IPS-20b (cell line): ENCODE measurements at regions not wholly inside any gene's neighbourhood (a gene's known extent, or its start where the extent isn't known, plus 50 kb on each side); places are given as distances from the start of the nearest gene placed in this dataset.

Experiments
- H3K27ac ChIP-seq: one replicate; pipeline ENCODE4 v1.5.1; 2013; ENCODE audit warnings: low read length
- H3K27me3 ChIP-seq: 2 replicates; pipeline ENCODE4 v1.6.1; 2013; ENCODE audit warnings: mild to moderate bottlenecking, low read length, inconsistent platforms; ENCODE audit not compliant: insufficient read depth
- H3K36me3 ChIP-seq: 2 replicates; pipeline ENCODE4 v1.6.1; 2013; ENCODE audit warnings: low read depth, mild to moderate bottlenecking, inconsistent platforms, low read length, moderate library complexity; ENCODE audit not compliant: insufficient read depth
- H3K4me1 ChIP-seq: 2 replicates; pipeline ENCODE4 v1.6.1; 2013; ENCODE audit warnings: mild to moderate bottlenecking, control low read depth, inconsistent platforms, low read length, moderate library complexity; ENCODE audit not compliant: insufficient read depth
- H3K4me3 ChIP-seq: 2 replicates; pipeline ENCODE4 v1.5.1; 2013; ENCODE audit warnings: mild to moderate bottlenecking, low read length, inconsistent platforms
- H3K9ac ChIP-seq: 2 replicates; pipeline ENCODE4 v1.6.1; 2013; ENCODE audit warnings: low read depth, mild to moderate bottlenecking, inconsistent platforms, low read length, moderate library complexity
- H3K9me3 ChIP-seq: 2 replicates; pipeline ENCODE4 v1.6.1; 2013; ENCODE audit warnings: mild to moderate bottlenecking, low read depth, low read length, inconsistent platforms; ENCODE audit not compliant: insufficient read depth

DNA sequence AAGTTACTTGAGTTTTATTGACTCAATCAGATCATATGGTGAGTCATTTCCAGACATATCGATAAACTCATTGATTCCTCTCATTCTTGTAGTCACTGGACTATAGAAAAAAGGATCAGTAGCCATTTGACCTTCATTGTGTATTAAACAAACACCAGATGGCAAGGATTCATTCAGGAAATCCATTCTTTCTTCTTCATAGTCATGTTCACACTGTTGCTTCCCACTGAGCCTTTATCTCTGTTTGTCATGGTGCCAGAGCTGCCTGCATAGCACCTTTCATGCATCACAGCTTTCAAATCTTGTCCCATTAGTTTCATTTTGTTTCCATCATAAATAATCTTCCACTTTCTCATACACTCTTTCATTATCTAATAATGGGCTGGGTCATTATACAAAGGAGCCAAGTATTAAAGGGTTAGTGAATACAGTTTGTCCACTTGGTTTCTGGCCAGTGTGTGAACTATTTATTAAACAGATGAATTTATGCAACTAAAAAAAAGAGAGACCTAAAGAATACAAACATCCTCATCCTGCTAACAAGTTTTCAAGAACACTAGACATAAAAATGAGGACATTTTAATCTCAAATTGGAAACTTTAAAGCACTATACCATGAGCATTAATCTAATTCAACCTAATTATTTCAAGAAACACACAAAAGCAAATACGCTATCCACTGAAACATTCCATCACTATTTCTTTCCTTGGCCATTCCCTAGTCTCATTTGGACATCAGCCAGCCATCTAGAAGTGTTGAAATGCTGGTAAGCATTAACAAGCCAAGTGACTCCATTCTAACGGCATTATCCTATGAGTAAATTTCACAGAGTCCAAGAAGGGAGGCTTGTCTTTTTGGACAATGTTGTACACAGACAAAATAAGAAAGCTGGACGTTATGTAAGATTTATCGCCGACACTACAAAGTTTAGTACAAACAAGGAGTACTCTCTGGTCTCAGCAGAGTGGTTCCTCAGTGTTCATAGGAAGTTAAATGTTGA lies 476.5 kb downstream of the FOXG1 start:
- Histone ChIP-seq H3K4me1 (no peaks in the 10 kb centered on the region; the same call in 1 of the 2 replicates), H3K36me3 (no peaks in the 10 kb centered on the region), H3K27me3 (peaks cover 3% of the 10 kb centered on the region; the same call in 1 of the 2 replicates), H3K27ac (no peak overlapping the region), H3K9me3 (no peaks in the 10 kb centered on the region), H3K4me3 (no peak overlapping the region), H3K9ac (no peak overlapping the region)

DNA sequence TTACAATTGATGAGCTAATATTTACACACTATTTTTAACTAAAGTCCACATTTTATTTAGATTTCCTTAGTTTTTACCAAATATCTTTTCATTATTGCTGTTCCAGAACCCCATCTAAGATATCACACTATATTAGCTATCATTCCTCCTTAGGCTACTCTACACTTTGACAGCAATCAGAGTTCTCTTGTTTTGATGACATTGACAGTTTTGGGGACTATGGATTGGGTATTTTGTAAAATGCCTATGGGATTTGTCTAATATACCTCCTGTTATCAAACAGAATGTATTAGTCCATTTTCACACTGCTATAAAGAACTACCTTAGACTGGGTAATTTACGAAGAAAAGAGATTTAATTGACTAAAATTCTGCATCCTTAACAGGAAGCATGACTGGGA lies 489.1 kb downstream of the FOXG1 start:
- Histone ChIP-seq H3K9ac (no peak overlapping the region), H3K27me3 (no peaks in the 10 kb centered on the region), H3K4me1 (no peaks in the 10 kb centered on the region), H3K27ac (no peak overlapping the region), H3K36me3 (no peaks in the 10 kb centered on the region), H3K9me3 (no peaks in the 10 kb centered on the region; the same call in 1 of the 2 replicates), H3K4me3 (no peak overlapping the region)

DNA sequence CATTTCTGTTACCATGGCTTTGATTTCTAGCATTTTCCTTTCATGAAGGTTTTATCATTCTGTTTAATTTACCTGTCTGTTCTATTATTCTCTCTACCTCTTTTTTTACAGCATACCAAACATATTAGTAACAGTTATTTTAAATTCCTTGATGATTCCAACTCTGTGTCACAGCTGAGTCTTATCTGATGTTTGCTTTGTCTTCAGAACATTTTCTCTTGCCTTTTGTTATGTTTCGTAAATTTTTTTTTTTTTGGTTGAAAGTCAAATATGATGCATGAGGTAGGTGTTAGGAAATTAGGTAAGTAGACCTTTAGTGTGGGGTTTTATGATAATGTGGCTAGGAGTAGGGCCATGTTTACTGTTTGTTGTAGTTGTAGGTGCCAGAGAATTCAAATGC lies 496.4 kb downstream of the FOXG1 start:
- no peaks in the 10 kb centered on the region for H3K4me1 ChIP-seq
- H3K9me3 ChIP-seq = no peaks in the 10 kb centered on the region; the same call in 1 of the 2 replicates
- H3K36me3 ChIP-seq = no peaks in the 10 kb centered on the region
- H3K9ac ChIP-seq = no peak overlapping the region
- H3K27ac ChIP-seq = no peak overlapping the region
- H3K27me3 ChIP-seq = no peaks in the 10 kb centered on the region
- H3K4me3 ChIP-seq = no peak overlapping the region

DNA sequence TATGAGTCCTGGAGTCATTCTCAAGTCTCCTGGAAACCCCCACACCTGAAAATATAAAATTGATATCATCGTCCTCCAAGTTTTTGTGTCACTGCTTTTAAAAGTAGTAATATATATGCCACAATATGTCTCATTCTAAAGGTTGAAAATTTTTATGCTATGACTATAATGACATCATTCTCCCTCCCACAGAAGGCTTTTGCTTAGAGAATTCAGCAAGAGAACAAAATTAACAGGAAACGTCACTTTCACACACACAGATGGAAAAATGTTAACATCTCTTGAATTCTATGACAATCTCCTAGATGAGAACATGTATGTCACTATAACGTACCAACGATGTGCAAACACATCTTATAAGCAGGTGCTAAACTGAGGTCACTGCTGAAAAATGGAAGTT lies 498.3 kb downstream of the FOXG1 start:
- Histone ChIP-seq H3K27me3 (no peaks in the 10 kb centered on the region), H3K27ac (no peak overlapping the region), H3K36me3 (no peaks in the 10 kb centered on the region), H3K9me3 (no peaks in the 10 kb centered on the region), H3K9ac (no peak overlapping the region), H3K4me3 (no peak overlapping the region), H3K4me1 (no peaks in the 10 kb centered on the region)

DNA sequence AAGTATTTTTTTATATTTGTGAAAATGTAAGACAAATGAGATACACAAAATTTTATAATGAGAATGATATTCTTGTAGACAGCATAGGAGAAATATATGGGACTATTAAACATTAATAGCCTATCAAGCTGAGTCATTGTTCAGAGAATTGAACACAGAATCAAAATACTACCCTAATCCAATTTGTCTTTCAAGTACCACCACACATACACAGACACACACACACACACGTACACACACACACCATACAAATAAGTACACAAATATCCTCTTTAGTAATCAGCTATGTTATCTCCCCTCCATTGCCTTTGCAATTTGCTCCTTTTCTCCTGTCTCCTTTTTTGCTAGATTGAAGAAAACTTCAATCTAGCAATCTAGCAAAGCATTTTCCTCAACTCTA lies 499.3 kb downstream of the FOXG1 start:
- no peak overlapping the region for H3K27ac ChIP-seq
- H3K4me1 ChIP-seq = no peaks in the 10 kb centered on the region
- no peaks in the 10 kb centered on the region for H3K9me3 ChIP-seq
- H3K27me3 ChIP-seq = no peaks in the 10 kb centered on the region
- no peaks in the 10 kb centered on the region for H3K36me3 ChIP-seq
- no peak overlapping the region for H3K4me3 ChIP-seq
- H3K9ac ChIP-seq = no peak overlapping the region

- Histone ChIP-seq H3K27ac (no peak overlapping the region), H3K36me3 (no peaks in the 10 kb centered on the region), H3K9me3 (no peaks in the 10 kb centered on the region), H3K4me3 (no peak overlapping the region), H3K4me1 (no peaks in the 10 kb centered on the region), H3K9ac (no peak overlapping the region), H3K27me3 (no peaks in the 10 kb centered on the region)
Observed at GRCh38 chr14:29271669-29272068, 505.1 kb downstream of the FOXG1 start.

- Histone ChIP-seq H3K36me3 (no peaks in the 10 kb centered on the region), H3K27me3 (no peaks in the 10 kb centered on the region), H3K27ac (no peak overlapping the region), H3K4me1 (no peaks in the 10 kb centered on the region), H3K9ac (no peak overlapping the region), H3K9me3 (no peaks in the 10 kb centered on the region), H3K4me3 (no peak overlapping the region)
Observed at GRCh38 chr14:29273513-29273912, 506.9 kb downstream of the FOXG1 start.

- Histone ChIP-seq H3K4me1 (no peaks in the 10 kb centered on the region), H3K9me3 (no peaks in the 10 kb centered on the region), H3K4me3 (no peak overlapping the region), H3K27me3 (no peaks in the 10 kb centered on the region), H3K9ac (no peak overlapping the region), H3K27ac (no peak overlapping the region), H3K36me3 (no peaks in the 10 kb centered on the region)
Observed at GRCh38 chr14:29274890-29275596, 508.5 kb downstream of the FOXG1 start.

DNA sequence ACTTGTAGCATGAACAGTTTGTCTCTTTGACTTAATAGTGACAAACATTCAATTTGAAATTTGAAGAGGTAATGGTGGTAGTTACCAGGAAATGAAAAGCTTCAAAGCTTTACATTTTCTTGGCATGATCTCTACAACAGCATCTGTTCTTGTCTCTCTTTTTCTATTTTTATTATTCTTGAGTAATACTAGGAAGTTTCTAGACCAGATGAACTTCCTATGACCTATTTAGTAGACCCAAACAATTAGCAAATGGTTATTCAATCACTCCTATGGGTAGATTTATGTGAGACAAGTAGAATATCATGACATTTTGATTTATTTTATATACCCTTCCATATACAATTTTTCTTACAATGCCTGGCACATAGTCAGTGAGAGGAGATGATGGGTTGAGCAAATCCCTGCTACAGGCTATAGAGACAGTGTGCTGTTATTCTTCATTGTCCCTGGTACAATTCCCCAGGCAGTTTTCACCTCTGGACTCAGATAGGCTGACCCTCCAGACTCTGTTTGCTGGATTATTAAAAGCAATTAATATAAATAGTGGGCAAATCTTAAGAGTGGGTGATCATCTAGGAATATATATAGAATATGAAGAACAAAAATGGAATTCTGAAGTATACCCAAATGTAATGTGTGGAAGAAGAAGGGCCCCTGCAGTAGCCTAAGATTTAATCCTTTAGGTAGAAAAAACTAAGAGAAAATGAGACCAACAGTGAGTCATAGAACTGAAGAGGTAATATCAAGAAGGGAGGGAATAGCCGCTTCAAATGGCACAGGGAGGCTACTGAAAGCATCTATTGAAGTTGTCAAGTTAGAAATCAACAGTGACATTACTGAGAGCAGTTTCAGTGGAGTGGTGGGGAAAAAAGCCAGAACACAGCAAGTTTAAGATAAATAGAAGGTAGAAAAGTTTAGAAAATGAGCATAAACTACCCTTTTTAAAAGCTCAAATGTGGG lies 512.0 kb downstream of the FOXG1 start:
- Histone ChIP-seq H3K4me3 (no peak overlapping the region), H3K4me1 (no peaks in the 10 kb centered on the region), H3K9ac (no peak overlapping the region), H3K27me3 (no peaks in the 10 kb centered on the region), H3K36me3 (no peaks in the 10 kb centered on the region), H3K27ac (no peak overlapping the region), H3K9me3 (no peaks in the 10 kb centered on the region)

- Histone ChIP-seq H3K4me3 (no peak overlapping the region), H3K27me3 (no peaks in the 10 kb centered on the region), H3K4me1 (no peaks in the 10 kb centered on the region), H3K9me3 (no peaks in the 10 kb centered on the region), H3K36me3 (no peaks in the 10 kb centered on the region), H3K9ac (no peak overlapping the region), H3K27ac (no peak overlapping the region)
Observed at GRCh38 chr14:29282169-29282568, 515.6 kb downstream of the FOXG1 start.

- Histone ChIP-seq H3K27me3 (no peaks in the 10 kb centered on the region), H3K9ac (no peak overlapping the region), H3K36me3 (no peaks in the 10 kb centered on the region), H3K4me3 (no peak overlapping the region), H3K4me1 (no peaks in the 10 kb centered on the region), H3K27ac (no peak overlapping the region), H3K9me3 (peaks cover 24% of the 10 kb centered on the region)
Observed at GRCh38 chr14:29290441-29290840, 523.9 kb downstream of the FOXG1 start.
